HG03439 (cell line): ENCODE measurements at regions not wholly inside any gene's neighbourhood (a gene's known extent, or its start where the extent isn't known, plus 50 kb on each side); places are given as distances from the start of the nearest gene placed in this dataset.

Experiments used
- ATAC-seq: cut with Tn5 transposase; IDR thresholded peaks from one replicate; pipeline ENCODE4 v1.9.1; 2021; ENCODE audit warnings: mild to moderate bottlenecking, moderate library complexity; ENCODE audit not compliant: unreplicated experiment

DNA sequence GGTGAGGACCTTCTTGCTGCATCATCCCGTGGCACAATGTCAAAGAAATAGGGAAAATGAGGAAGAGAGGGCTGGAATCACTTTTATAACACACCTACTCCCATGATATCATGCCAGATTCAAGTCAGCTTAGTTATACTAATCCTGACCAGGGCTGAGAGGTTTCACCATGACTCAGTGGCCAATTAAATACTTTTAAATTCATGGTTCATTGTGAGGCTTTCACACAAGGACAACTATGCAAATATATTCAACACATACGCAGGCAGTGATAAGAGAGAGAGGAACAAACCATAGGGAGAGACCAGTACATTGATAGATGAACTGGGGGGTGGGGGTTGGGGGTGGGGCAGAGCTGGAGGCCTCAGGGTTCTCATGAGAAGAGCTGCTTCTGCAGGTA lies 313.1 kb downstream of the LRFN2 start:
- no peak for ATAC-seq

GRCh38 chr6:40268614-40269013 lies 318.6 kb downstream of the LRFN2 start:
- ATAC-seq: no peak

DNA sequence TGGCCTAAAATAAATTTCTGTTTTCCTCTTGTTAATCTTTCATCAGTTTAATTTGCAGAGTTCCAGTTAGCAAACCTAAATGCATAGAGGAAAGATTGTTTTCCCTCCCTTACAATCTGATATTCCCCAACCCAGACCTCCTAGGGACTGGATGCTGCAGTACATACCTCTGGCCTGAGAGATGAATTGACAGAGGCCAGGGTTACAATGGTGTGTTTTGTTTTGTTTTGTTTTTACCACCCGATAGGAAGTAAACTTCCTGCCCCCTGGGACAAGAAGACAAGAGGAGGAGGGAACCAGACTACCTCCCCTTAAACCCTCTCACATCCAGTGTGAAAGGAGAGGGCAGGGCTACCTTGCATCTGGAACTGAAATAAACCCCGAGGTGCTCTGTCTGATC lies 319.0 kb downstream of the LRFN2 start:
- ATAC-seq: no peak

DNA sequence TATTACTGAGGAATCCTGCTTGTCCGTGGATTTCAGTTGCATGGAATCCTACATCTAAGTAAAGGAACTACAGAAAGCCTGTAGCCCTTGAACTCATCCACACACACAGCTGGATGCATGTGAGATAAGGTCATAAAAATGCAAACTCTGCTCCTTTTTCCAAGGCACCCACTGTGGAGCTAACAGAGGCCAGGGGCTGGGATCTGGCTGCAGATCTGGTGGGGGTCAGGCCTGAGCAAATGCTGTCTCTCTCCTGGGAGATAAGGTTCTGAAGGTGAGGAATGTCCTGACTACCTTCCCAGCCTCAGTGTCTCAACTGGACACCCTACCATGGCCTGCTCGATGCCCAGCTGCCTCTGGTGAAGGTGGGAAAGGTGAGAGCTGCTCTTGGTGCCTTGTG lies 321.5 kb downstream of the LRFN2 start:
- ATAC-seq: no peak

GRCh38 chr6:40263970-40264369 lies 323.2 kb downstream of the LRFN2 start:
- ATAC-seq: no peak

DNA sequence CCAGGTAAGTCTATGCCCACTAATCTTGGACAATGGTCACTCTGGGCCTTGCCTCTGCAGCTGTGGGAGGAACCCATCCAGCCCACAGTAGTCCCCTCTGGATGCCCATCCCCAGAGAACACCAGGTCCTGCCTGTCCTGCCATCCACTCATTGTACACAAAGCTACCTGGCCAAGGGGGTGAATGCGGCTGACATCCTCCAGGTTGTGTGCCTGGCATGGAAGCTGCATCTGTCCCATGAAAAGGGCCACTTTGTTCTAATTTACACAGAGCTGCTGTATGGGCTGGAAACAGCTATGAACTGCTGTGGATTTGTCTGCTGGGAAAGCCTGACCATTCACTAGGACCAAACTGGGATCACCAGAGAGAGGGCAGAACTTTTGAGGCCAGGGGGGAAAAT lies 324.8 kb downstream of the LRFN2 start:
- no peak for ATAC-seq

GRCh38 chr6:40258531-40258930 lies 324.3 kb upstream of the MOCS1 start:
- ATAC-seq: no peak

GRCh38 chr6:40256831-40257230 lies 322.6 kb upstream of the MOCS1 start:
- no peak for ATAC-seq

DNA sequence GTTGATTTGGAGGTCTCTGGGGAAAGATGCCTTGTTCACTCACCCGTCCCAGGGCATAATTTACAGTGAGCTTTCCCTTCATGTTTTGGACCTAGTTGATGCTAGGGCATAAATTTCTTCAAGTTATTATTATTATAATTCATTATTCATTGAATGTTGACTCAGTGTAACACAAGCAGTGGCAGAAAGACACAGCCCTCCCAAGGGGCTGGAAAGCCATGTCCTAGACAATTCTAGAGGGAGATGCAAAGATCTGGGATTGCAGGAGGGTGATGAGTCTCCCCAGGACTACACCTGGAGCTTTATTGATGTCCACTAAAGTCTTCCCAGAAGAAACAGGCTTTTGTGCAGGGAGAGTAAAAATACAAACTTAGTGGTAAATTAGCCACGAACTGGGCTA lies 322.0 kb upstream of the MOCS1 start:
- no peak for ATAC-seq

DNA sequence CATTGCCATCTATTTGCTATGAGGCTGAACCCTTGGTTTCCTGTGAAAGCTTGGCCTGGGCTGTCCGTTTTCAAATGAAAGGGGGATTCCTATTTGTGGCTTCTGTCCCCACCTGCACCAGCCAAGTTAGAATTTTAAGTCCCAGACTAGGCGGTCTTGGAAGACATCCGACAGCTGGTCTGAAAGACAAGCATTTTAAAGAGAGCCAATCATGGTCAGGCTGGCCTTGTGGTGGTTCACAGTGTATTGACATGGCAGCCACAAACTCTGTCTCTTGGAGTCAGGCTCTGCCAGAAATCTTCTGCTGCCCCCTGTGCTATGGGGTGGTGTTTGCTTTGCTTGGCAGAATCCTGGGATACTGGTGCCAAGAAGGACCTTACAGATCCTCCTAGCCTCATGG lies 319.2 kb upstream of the MOCS1 start:
- no peak for ATAC-seq

- ATAC-seq: no peak
Observed at GRCh38 chr6:40252531-40253258, 318.4 kb upstream of the MOCS1 start.

- no peak for ATAC-seq
Observed at GRCh38 chr6:40251637-40252300, 317.5 kb upstream of the MOCS1 start.

DNA sequence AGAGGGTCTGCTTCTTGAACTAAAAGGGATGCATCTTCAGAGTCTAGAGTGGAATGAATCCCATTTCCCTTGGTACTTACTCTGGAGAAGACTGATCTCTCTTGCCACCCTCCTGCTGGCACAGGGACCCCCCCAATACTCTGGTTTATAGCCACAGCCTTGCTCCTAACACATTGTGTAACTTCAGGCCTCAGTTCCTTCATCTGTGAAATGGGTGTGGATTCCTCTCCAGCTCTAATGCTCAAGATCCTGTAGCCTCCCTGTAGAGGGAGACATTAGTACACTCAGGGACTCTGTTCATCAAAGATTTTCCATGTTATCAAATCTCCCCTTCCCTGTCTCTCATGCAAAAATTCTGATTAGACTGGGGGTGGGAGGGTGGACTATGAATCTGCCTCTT lies 315.7 kb upstream of the MOCS1 start:
- ATAC-seq: no peak

DNA sequence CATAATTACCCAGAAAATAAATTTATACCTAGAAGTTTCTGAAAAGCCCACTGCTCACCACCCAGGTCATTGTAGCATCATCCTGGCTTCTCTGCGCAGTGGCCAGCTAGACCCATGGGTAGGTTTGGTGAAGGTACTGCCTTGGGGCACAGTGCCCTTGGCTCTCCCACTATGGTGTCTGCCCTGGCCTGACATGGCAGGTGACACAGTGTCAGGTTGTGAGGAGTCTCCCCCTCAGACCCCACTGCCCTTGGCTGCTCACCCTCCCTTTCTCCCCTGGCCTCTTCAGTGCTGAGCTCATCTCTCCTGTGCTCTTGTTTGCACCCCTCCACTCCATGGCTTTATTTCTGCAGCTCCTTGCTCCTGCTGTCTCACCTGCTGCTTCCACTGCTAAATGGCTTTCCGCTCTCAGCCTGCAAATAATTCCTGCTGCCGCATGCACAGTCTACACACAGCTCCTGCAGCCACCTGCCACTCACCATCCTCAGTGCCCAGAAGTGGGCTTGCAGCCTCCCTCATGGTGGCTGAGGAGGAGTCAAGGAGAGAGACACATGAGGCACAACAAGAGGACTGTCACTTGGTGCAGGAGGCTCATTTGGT lies 313.4 kb upstream of the MOCS1 start:
- ATAC-seq: no peak

- no peak for ATAC-seq
Observed at GRCh38 chr6:40244699-40245098, 310.4 kb upstream of the MOCS1 start.

GRCh38 chr6:40232698-40233097 lies 298.4 kb upstream of the MOCS1 start:
- ATAC-seq: no peak

DNA sequence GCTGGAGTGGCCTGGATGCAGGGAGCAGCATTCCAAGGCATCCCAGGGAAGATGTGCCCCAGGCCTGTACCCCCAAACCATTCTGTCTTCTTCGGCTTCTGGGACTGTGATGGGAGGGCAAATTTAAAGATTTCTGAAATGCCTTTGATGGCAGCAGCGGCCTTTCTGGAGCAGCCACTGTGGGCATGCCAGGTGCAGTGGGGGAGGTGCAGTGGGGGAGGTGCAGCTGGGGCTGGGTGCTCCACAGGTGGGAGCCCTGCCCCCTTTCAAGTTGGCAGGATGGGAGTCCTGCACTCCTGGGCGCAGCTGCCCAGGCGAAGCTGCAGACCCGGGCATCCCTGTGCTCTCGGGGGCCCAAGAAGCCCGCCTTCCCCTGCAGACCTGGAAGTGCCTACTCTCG lies 293.5 kb upstream of the MOCS1 start:
- no peak for ATAC-seq

DNA sequence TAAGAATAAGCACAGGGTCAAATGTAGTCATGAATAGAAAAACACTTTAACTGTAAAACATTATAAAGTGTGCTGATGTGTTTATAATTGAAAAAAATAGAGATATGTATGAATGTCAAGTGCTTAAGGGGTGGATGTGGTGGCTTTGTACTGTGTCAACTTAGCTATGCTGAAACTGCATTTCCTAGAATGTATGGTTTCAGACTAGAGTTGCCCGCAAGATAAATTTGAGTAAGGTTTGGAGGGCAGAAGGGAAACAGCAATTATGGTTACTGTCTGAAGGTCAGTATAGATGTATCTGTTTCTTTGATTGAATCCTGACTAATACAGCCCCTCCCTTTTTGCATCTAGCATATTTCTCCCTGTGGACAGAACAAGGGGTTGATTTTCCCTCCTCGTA lies 288.1 kb upstream of the MOCS1 start:
- ATAC-seq: no peak

DNA sequence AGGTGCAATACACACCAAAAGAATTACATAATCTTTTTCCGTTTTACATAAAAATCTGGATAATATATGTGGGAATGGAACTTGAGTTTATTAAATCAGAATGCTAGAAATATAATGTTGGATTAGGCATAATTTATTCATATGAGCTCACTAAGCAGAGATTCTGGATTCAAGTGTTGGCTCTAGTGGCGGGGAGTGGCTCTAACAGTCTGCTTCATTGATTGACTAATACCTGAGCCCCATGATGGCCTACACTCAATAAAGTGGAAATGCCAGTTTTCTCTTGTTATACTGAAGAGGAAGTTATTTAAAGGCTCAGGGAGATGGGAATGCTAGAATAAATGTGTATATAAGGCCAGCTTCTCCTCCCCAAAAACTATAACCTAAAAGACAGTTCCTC lies 285.5 kb upstream of the MOCS1 start:
- no peak for ATAC-seq

GRCh38 chr6:40210628-40211056 lies 276.4 kb upstream of the MOCS1 start:
- no peak for ATAC-seq

DNA sequence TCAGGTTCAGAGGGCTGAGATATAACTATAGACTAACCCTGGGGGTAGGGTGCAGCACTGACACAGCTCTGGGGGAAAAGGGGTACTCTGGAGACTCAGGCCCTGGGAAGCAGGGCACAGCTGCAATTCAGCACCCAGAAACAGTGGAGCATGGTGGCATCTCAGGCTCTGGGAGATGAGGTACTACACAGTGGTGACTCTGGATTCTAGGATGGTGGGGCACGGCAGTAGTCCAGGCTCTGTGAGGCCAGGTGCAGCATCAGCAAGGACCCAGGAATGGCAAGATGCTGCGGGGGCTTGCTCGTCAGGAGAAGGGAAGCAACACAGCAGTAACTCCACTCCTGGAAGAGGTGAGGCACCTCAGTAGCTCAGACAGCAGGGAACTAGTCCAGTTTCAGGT lies 271.5 kb upstream of the MOCS1 start:
- ATAC-seq: no peak

- ATAC-seq: no peak
Observed at GRCh38 chr6:40205004-40205403, 270.7 kb upstream of the MOCS1 start.
